ENCODE measurements at regions not wholly inside any gene's neighbourhood (a gene's known extent, or its start where the extent isn't known, plus 50 kb on each side); places are given as distances from the start of the nearest gene placed in this dataset.

DNA sequence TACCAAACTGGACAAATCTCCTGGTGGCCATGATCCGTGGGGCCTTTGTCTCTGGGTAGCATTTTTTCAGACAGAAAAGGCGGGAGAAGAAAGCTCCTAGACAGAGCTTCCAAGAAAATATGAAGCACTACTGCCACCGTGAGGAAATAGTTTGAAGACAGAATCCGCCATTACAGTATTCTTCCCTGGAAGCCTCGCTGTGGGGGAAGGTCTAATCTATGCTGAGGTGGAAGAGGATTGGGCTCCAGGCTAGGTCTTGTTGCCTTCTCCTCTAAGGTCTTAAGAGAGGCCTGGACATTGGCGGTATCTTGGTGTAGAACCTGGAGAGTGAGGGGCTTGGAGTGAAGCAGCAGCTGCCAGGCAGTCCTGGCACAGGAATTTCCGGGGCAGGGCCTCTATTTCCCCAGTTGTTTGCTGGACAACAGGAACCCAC is 218.9 kb downstream of the OR13H1 start:
- TF ChIP-seq, protein P1, sequence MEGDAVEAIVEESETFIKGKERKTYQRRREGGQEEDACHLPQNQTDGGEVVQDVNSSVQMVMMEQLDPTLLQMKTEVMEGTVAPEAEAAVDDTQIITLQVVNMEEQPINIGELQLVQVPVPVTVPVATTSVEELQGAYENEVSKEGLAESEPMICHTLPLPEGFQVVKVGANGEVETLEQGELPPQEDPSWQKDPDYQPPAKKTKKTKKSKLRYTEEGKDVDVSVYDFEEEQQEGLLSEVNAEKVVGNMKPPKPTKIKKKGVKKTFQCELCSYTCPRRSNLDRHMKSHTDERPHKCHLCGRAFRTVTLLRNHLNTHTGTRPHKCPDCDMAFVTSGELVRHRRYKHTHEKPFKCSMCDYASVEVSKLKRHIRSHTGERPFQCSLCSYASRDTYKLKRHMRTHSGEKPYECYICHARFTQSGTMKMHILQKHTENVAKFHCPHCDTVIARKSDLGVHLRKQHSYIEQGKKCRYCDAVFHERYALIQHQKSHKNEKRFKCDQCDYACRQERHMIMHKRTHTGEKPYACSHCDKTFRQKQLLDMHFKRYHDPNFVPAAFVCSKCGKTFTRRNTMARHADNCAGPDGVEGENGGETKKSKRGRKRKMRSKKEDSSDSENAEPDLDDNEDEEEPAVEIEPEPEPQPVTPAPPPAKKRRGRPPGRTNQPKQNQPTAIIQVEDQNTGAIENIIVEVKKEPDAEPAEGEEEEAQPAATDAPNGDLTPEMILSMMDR (IDR thresholded peaks at IDR 0.05), result peak in 1 of 3 donors; percentile 71
- peak in 1 of 3 donors; percentile 62 for TF ChIP-seq POLR2AphosphoS5 (IDR thresholded peaks at IDR 0.05)
- TF ChIP-seq POLR2A (IDR thresholded peaks at IDR 0.05), result no peak

Measured in breast epithelium (tissue), 3 donors.